GM12878 (cell line): ENCODE measurements at regions not wholly inside any gene's neighbourhood (a gene's known extent, or its start where the extent isn't known, plus 50 kb on each side); places are given as distances from the start of the nearest gene placed in this dataset.

Experiments used
- ATAC-seq: fragments of 200-7000 bp; cut with Tn5 transposase; 3 replicates; pipeline ENCODE4 v1.9.1; 2020; ENCODE audit warnings: mild to moderate bottlenecking, moderate library complexity
- BruUV-seq: library from RNA; stranded (reverse); fragments of 400-500 nt; replicated peaks from 2 replicates; lab custom pipeline; 2021; lab: Mats Ljungman, UMichigan
- CTCF ChIA-PET: fragments of 300-600 bp; sonication (Branson Sonifier 250); formaldehyde crosslinking; extraction: SDS; loops from one replicate; lab custom pipeline; 2021; ENCODE audit warnings: inconsistent platforms; lab: Yijun Ruan, JAX
- POLR2A ChIA-PET: fragments of 350-600 bp; formaldehyde crosslinking; extraction: SDS; loops from one replicate; lab custom pipeline; 2021; ENCODE audit warnings: inconsistent platforms; lab: Charles Lee
- RAD21 ChIA-PET: fragments of 300-600 bp; sonication (Branson Sonifier 250); formaldehyde crosslinking; loops from one replicate; lab custom pipeline; 2023; ENCODE audit warnings: antibody characterized with exemption; ENCODE audit not compliant: unreplicated experiment; lab: Charles Lee
- SMC1A ChIA-PET: fragments of 300-600 bp; sonication (Branson Sonifier 250); formaldehyde crosslinking; loops from one replicate; lab custom pipeline; 2023; ENCODE audit not compliant: unreplicated experiment, uncharacterized antibody; lab: Charles Lee
- DNase-seq: peaks from one replicate; pipeline ENCODE4 v3.0.0-alpha.2; 2011; ENCODE audit warnings: low read depth, low spot score
- FAIRE-seq: peaks from 3 replicates; lab custom pipeline; 2011; peaks lifted over from hg19 to GRCh38; lab: Jason Lieb, UNC
- H2AFZ ChIP-seq: 2 replicates; pipeline ENCODE4 v1.6.0; 2011; ENCODE audit warnings: low read depth, low read length, control low read depth; ENCODE audit not compliant: control insufficient read depth
- H3K27ac ChIP-seq: 2 replicates; pipeline ENCODE4 v1.5.1; 2011; ENCODE audit warnings: control low read depth; ENCODE audit not compliant: control insufficient read depth, insufficient read depth
- H3K27me3 ChIP-seq, 2 experiments: replicated peaks in 1 of 2; 2 replicates each; pipeline versions ENCODE4 v1.6.0 to v1.6.1; 2011; ENCODE audit warnings: low read length in 1 of 2; ENCODE audit not compliant: control insufficient read depth in 2 of 2, insufficient read depth in 2 of 2
- H3K36me3 ChIP-seq, 2 experiments: 2 replicates each; pipeline ENCODE4 v1.5.1; 2011; ENCODE audit warnings: low read length in 1 of 2; ENCODE audit not compliant: control insufficient read depth in 2 of 2, insufficient read depth in 2 of 2
- H3K4me1 ChIP-seq: 2 replicates; pipeline ENCODE4 v1.6.1; 2011; ENCODE audit warnings: mild to moderate bottlenecking, low read length, moderate library complexity, mixed read lengths; ENCODE audit not compliant: control insufficient read depth, insufficient read depth
- H3K4me2 ChIP-seq: 2 replicates; pipeline ENCODE4 v1.6.0; 2011; ENCODE audit warnings: control low read depth; ENCODE audit not compliant: control insufficient read depth, insufficient read depth
- H3K4me3 ChIP-seq: fragments of 200-600 bp; sonication (generic); 2 replicates; pipeline ENCODE4 v1.5.1; 2016
- H3K79me2 ChIP-seq: 2 replicates; pipeline ENCODE4 v1.6.0; 2011; ENCODE audit warnings: low read length; ENCODE audit not compliant: control insufficient read depth, insufficient read depth
- H3K9ac ChIP-seq: 2 replicates; pipeline ENCODE4 v1.8.0; 2011; ENCODE audit warnings: low read length, control low read depth, mixed read lengths; ENCODE audit not compliant: control insufficient read depth, insufficient read depth
- H3K9me3 ChIP-seq: replicated peaks from 3 replicates; pipeline ENCODE4 v1.5.1; 2011; ENCODE audit warnings: mild to moderate bottlenecking, low read length; ENCODE audit not compliant: control insufficient read depth, insufficient read depth
- H4K20me1 ChIP-seq: 2 replicates; pipeline ENCODE4 v1.6.0; 2011; ENCODE audit not compliant: control insufficient read depth, insufficient read depth
- ASH2L ChIP-seq: fragments of 300-600, 200-600 bp; sonication (generic); IDR thresholded peaks from 2 replicates; pipeline ENCODE4 v1.6.1; 2017; ENCODE audit warnings: low read depth, mild to moderate bottlenecking, borderline replicate concordance
- CREB1 ChIP-seq: IDR thresholded peaks from 2 replicates; pipeline ENCODE4 v1.6.1; 2012; ENCODE audit warnings: low read depth, mild to moderate bottlenecking, inconsistent platforms
- SUPT20H ChIP-seq: IDR thresholded peaks from 2 replicates; pipeline ENCODE4 v1.6.1; 2011; ENCODE audit warnings: low read depth, mild to moderate bottlenecking, low read length, moderate library complexity, borderline replicate concordance; ENCODE audit not compliant: control insufficient read depth
- WGBS: methylation state at CpG from one replicate; pipeline ENCODE4 v1.1.6; 2016; ENCODE audit warnings: low lambda C conversion rate; ENCODE audit not compliant: insufficient replicate concordance, insufficient coverage; ENCODE audit errors: missing lambda C conversion rate; 5-methylcytosine and 5-hydroxymethylcytosine counted together
- in situ Hi-C: fragments of 300-500 bp; cut with MboI; formaldehyde crosslinking; loops from 9 replicates; pipeline ENCODE4 v1.14.3; 2018; ENCODE audit warnings: mixed read lengths
- intact Hi-C: fragments of 100-400 bp; cut with micrococcal nuclease; formaldehyde crosslinking; loops from one replicate; pipeline ENCODE4 v1.14.2; 2022; ENCODE audit not compliant: unreplicated experiment
- TF ChIP-seq, protein P1 (sequence below): fragments of 450-650 bp; formaldehyde crosslinking; IDR thresholded peaks from 2 replicates; pipeline ENCODE4 v1.5.0; 2022; ENCODE audit warnings: mild to moderate bottlenecking, missing genetic modification characterization
- TF ChIP-seq, protein P2 (sequence below): fragments of 150-350 bp; IDR thresholded peaks from 2 replicates; pipeline ENCODE4 v1.6.1; 2016; ENCODE audit warnings: low read depth, low read length

DNA sequence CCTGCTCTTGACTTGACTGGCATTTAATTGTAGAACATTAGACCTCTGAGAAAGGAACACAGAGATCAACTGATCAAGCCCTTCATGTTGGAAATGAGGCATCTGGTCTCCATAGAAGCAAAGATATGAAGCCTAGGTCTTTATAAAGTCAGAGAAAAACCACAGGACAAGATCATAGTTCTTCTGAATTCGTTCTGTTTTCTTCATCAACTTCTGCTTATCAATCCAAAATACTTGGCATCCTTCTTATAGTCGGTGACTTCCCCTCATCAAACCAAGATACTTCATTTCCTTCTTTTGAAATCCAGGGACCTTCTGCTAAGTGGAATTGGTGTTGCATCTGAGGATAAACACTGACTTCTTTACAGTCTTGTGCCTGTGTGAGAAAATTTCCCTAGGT is 77.1 kb upstream of the PRKCQ start:
- WGBS, result 0% methylated on average over 2 of the region's 2 CpGs
- ChIA-PET CTCF (interaction anchor here (1.4 to 2.2 kb wide), 2 partner anchors 11 to 75 kb away, joined by 5 to 6 read pairs; no protein-coding TSS in a partner anchor), POLR2A (interaction anchor here (0.6 kb wide), 1 partner anchor 167 kb away, joined by 3 read pairs; no protein-coding TSS in a partner anchor), RAD21 (no interaction called here), SMC1A (interaction anchor here (1.4 kb wide), 2 partner anchors 11 to 21 kb away, joined by 4 to 6 read pairs; no protein-coding TSS in a partner anchor)
- FAIRE-seq, result no peak
- in situ Hi-C loops, result loop anchor here (25.0 kb wide), 1 partner anchor 755 kb away; the partner anchor contains the start of gene SFMBT2
- no peak overlapping the region for H2AFZ ChIP-seq
- H3K4me1 ChIP-seq, result no peaks in the 10 kb centered on the region
- ATAC-seq, result no peak
- no peaks in the 10 kb centered on the region for H3K36me3 ChIP-seq
- H3K27me3 ChIP-seq, result peaks cover 0 to 2% of the 10 kb centered on the region in 2 experiments; a peak in 3 of 4 replicates
- DNase-seq, result no peak
- H3K9me3 ChIP-seq, result no peaks in the 10 kb centered on the region
- H3K4me2 ChIP-seq, result no peak overlapping the region
- BruUV-seq, result no TSS peak
- no peaks in the 10 kb centered on the region for H4K20me1 ChIP-seq
- no peak overlapping the region for H3K27ac ChIP-seq
- TF ChIP-seq, protein P1, sequence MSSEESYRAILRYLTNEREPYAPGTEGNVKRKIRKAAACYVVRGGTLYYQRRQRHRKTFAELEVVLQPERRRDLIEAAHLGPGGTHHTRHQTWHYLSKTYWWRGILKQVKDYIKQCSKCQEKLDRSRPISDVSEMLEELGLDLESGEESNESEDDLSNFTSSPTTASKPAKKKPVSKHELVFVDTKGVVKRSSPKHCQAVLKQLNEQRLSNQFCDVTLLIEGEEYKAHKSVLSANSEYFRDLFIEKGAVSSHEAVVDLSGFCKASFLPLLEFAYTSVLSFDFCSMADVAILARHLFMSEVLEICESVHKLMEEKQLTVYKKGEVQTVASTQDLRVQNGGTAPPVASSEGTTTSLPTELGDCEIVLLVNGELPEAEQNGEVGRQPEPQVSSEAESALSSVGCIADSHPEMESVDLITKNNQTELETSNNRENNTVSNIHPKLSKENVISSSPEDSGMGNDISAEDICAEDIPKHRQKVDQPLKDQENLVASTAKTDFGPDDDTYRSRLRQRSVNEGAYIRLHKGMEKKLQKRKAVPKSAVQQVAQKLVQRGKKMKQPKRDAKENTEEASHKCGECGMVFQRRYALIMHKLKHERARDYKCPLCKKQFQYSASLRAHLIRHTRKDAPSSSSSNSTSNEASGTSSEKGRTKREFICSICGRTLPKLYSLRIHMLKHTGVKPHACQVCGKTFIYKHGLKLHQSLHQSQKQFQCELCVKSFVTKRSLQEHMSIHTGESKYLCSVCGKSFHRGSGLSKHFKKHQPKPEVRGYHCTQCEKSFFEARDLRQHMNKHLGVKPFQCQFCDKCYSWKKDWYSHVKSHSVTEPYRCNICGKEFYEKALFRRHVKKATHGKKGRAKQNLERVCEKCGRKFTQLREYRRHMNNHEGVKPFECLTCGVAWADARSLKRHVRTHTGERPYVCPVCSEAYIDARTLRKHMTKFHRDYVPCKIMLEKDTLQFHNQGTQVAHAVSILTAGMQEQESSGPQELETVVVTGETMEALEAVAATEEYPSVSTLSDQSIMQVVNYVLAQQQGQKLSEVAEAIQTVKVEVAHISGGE (CRISPR knock-in tag), result no peak
- TF ChIP-seq CREB1 (no peak), ASH2L (no peak), SUPT20H (no peak)
- TF ChIP-seq, protein P2, sequence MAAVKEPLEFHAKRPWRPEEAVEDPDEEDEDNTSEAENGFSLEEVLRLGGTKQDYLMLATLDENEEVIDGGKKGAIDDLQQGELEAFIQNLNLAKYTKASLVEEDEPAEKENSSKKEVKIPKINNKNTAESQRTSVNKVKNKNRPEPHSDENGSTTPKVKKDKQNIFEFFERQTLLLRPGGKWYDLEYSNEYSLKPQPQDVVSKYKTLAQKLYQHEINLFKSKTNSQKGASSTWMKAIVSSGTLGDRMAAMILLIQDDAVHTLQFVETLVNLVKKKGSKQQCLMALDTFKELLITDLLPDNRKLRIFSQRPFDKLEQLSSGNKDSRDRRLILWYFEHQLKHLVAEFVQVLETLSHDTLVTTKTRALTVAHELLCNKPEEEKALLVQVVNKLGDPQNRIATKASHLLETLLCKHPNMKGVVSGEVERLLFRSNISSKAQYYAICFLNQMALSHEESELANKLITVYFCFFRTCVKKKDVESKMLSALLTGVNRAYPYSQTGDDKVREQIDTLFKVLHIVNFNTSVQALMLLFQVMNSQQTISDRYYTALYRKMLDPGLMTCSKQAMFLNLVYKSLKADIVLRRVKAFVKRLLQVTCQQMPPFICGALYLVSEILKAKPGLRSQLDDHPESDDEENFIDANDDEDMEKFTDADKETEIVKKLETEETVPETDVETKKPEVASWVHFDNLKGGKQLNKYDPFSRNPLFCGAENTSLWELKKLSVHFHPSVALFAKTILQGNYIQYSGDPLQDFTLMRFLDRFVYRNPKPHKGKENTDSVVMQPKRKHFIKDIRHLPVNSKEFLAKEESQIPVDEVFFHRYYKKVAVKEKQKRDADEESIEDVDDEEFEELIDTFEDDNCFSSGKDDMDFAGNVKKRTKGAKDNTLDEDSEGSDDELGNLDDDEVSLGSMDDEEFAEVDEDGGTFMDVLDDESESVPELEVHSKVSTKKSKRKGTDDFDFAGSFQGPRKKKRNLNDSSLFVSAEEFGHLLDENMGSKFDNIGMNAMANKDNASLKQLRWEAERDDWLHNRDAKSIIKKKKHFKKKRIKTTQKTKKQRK, result no peak
- intact Hi-C loops, result no loop called here
- H3K79me2 ChIP-seq, result no peaks in the 10 kb centered on the region
- H3K4me3 ChIP-seq, result no peak overlapping the region
- no peak overlapping the region for H3K9ac ChIP-seq
